LNCAP (cell line): ENCODE measurements at regions not wholly inside any gene's neighbourhood (a gene's known extent, or its start where the extent isn't known, plus 50 kb on each side); places are given as distances from the start of the nearest gene placed in this dataset.
A peak's percentile ranks its signal among the peaks of the same experiment; 100 is the strongest.

Source experiments
- CTCF ChIP-seq: fragments of 450-650 bp; IDR thresholded peaks from 2 replicates; pipeline ENCODE4 v1.5.1; 2017; ENCODE audit warnings: mild to moderate bottlenecking

- TF ChIP-seq CTCF: no peak
Measured at GRCh38 chr6:23731609-23732008, 394.4 kb upstream of the NRSN1 start.

- TF ChIP-seq CTCF: no peak
Measured at GRCh38 chr6:23732521-23732920, 393.5 kb upstream of the NRSN1 start.

- no peak for TF ChIP-seq CTCF
Measured at GRCh38 chr6:23735151-23735550, 390.9 kb upstream of the NRSN1 start.

- no peak for TF ChIP-seq CTCF
Measured at GRCh38 chr6:23736577-23736976, 389.4 kb upstream of the NRSN1 start.

- TF ChIP-seq CTCF: no peak
Measured at GRCh38 chr6:23747239-23747638, 378.8 kb upstream of the NRSN1 start.

GRCh38 chr6:23752414-23752813, 373.6 kb upstream of the NRSN1 start:
- TF ChIP-seq CTCF: no peak

- peak; percentile 66 for TF ChIP-seq CTCF
Measured at GRCh38 chr6:23754197-23754596, 371.8 kb upstream of the NRSN1 start.

- TF ChIP-seq CTCF: no peak
Measured at GRCh38 chr6:23775127-23775526, 350.9 kb upstream of the NRSN1 start.
